ENCODE measurements at regions not wholly inside any gene's neighbourhood (a gene's known extent, or its start where the extent isn't known, plus 50 kb on each side); places are given as distances from the start of the nearest gene placed in this dataset.
"Not testable (repeated sequence)": the region's sequence is repeated elsewhere in the genome, so short reads cannot be mapped to it uniquely, and the experiment has no call there.

- H3K9me3 Mint-ChIP-seq = no peaks in the 10 kb centered on the region
- no peaks in the 10 kb centered on the region for H3K36me3 Mint-ChIP-seq (ENCODE audit: low read depth)
- no peak overlapping the region for H3K27ac Mint-ChIP-seq
- H3K4me3 Mint-ChIP-seq = no peak overlapping the region
- DNase-seq = no peak
- H3K4me1 Mint-ChIP-seq (ENCODE audit: low read depth) = no peaks in the 10 kb centered on the region
- peaks cover 22% of the 10 kb centered on the region for H3K27me3 Mint-ChIP-seq
These were observed 305.7 kb upstream of the USP24 start for GRCh38 chr1:55520861-55521260.

GRCh38 chr1:55519937-55520683 is 304.9 kb upstream of the USP24 start:
- H3K27me3 Mint-ChIP-seq = peaks cover 23% of the 10 kb centered on the region
- no peak overlapping the region for H3K4me3 Mint-ChIP-seq
- DNase-seq = no peak
- no peaks in the 10 kb centered on the region for H3K36me3 Mint-ChIP-seq (ENCODE audit: low read depth)
- no peak overlapping the region for H3K27ac Mint-ChIP-seq
- H3K9me3 Mint-ChIP-seq = no peaks in the 10 kb centered on the region
- H3K4me1 Mint-ChIP-seq (ENCODE audit: low read depth) = no peaks in the 10 kb centered on the region

- Mint-ChIP-seq H3K27me3 (peaks cover 25% of the 10 kb centered on the region), H3K9me3 (no peaks in the 10 kb centered on the region), H3K4me3 (no peak overlapping the region), H3K36me3 (ENCODE audit: low read depth) (no peaks in the 10 kb centered on the region), H3K4me1 (ENCODE audit: low read depth) (no peaks in the 10 kb centered on the region), H3K27ac (no peak overlapping the region)
- no peak for DNase-seq
These were observed 304.1 kb upstream of the USP24 start for GRCh38 chr1:55519276-55519675.

GRCh38 chr1:55517036-55517435 is 301.9 kb upstream of the USP24 start:
- no peaks in the 10 kb centered on the region for H3K4me1 Mint-ChIP-seq (ENCODE audit: low read depth)
- no peaks in the 10 kb centered on the region for H3K9me3 Mint-ChIP-seq
- H3K27me3 Mint-ChIP-seq = peaks cover 25% of the 10 kb centered on the region

GRCh38 chr1:55514571-55514970 is 299.4 kb upstream of the USP24 start:
- not testable (repeated sequence) for H3K4me1 Mint-ChIP-seq (ENCODE audit: low read depth); H3K9me3 Mint-ChIP-seq; H3K27ac Mint-ChIP-seq; H3K36me3 Mint-ChIP-seq (ENCODE audit: low read depth); H3K4me3 Mint-ChIP-seq; DNase-seq
- H3K27me3 Mint-ChIP-seq = peaks cover 30% of the 10 kb centered on the region

More at GRCh38 chr1:55517036-55517435, 301.9 kb upstream of the USP24 start:
- no peak for DNase-seq
- Mint-ChIP-seq H3K27ac (no peak overlapping the region), H3K36me3 (ENCODE audit: low read depth) (no peaks in the 10 kb centered on the region), H3K4me3 (no peak overlapping the region)

GRCh38 chr1:55512466-55512865 is 297.3 kb upstream of the USP24 start:
- H3K36me3 Mint-ChIP-seq (ENCODE audit: low read depth) = no peaks in the 10 kb centered on the region
- DNase-seq = no peak
- no peak overlapping the region for H3K4me3 Mint-ChIP-seq
- no peak overlapping the region for H3K27ac Mint-ChIP-seq
- no peaks in the 10 kb centered on the region for H3K4me1 Mint-ChIP-seq (ENCODE audit: low read depth)
- no peaks in the 10 kb centered on the region for H3K9me3 Mint-ChIP-seq
- H3K27me3 Mint-ChIP-seq = peaks cover 34% of the 10 kb centered on the region

- DNase-seq = no peak
- Mint-ChIP-seq H3K4me3 (no peak overlapping the region), H3K4me1 (ENCODE audit: low read depth) (no peaks in the 10 kb centered on the region), H3K36me3 (ENCODE audit: low read depth) (no peaks in the 10 kb centered on the region), H3K27me3 (peaks cover 38% of the 10 kb centered on the region), H3K27ac (no peak overlapping the region), H3K9me3 (no peaks in the 10 kb centered on the region)
These were observed 292.4 kb upstream of the USP24 start for GRCh38 chr1:55507578-55507931.

DNA sequence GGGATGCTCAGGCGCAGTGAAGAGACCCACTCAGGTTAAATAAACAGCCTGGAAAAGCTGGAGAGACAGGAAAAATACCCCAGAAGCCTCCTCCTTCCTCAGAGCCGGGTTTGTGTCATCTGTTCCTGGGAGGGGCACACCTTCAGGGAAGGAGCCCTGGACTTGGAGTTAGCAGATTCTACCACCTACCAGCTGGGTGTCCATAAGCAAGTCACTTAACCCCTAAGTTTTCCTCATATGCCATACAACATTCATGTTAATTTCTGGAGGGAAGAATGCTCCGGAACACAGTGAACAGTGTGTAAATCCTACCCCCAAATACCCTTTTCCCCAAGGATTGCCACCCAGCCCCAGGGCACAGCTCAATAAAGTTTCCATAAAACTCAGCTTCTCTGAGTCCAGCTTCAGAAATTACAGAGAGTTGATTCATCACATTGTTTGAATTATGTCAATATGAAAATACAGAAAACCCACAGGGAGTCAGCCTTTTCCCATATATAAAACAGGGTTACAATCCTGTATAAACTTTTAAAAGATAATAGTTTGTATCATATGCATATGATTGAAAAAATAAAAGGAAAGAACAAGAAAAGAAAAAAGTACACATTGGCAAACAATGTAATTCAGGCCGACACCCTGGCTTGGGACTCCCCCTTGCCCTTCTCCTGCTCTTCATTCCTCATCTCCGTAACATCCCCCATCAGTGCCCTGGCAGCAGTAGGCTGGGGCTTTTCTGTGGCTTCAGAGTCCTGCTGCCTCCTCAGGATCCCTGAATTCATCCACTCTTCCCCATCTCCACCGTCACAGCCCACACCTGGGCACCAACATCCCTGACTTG is 291.8 kb upstream of the USP24 start:
- H3K9me3 Mint-ChIP-seq = no peaks in the 10 kb centered on the region
- peaks cover 38% of the 10 kb centered on the region for H3K27me3 Mint-ChIP-seq
- H3K36me3 Mint-ChIP-seq (ENCODE audit: low read depth) = no peaks in the 10 kb centered on the region
- no peak overlapping the region for H3K4me3 Mint-ChIP-seq
- no peak overlapping the region for H3K27ac Mint-ChIP-seq
- no peaks in the 10 kb centered on the region for H3K4me1 Mint-ChIP-seq (ENCODE audit: low read depth)
- no peak for DNase-seq

GRCh38 chr1:55505326-55505725 is 290.2 kb upstream of the USP24 start:
- no peaks in the 10 kb centered on the region for H3K4me1 Mint-ChIP-seq (ENCODE audit: low read depth)
- H3K36me3 Mint-ChIP-seq (ENCODE audit: low read depth) = no peaks in the 10 kb centered on the region
- peaks cover 39% of the 10 kb centered on the region for H3K27me3 Mint-ChIP-seq

DNA sequence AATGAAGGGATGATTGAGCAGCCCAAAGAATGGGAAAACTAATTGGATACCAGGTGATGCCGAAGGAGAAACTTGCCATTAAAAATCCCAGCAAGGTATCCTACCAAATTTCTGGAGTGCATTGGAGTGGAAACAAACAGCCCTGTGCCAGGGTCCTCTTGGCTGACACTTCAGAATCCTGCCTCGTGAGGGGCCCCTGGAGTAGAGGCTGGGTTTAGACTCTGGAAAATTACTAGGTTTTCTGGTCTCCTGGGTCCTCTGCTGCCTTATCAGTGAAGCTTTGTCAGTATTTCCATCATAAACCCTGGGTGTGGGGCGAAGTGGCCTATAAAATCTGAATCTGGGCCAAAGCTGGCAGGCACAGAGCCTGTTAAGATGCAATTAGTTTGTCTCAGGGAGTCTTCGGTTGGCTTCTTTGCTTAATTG is 289.2 kb upstream of the USP24 start:
- Mint-ChIP-seq H3K4me3 (no peak overlapping the region), H3K4me1 (ENCODE audit: low read depth) (no peaks in the 10 kb centered on the region), H3K9me3 (no peaks in the 10 kb centered on the region), H3K27ac (no peak overlapping the region), H3K27me3 (peaks cover 41% of the 10 kb centered on the region), H3K36me3 (ENCODE audit: low read depth) (no peaks in the 10 kb centered on the region)
- DNase-seq = no peak

More at GRCh38 chr1:55505326-55505725, 290.2 kb upstream of the USP24 start:
- H3K9me3 Mint-ChIP-seq = no peaks in the 10 kb centered on the region
- no peak overlapping the region for H3K4me3 Mint-ChIP-seq
- no peak for DNase-seq
- no peak overlapping the region for H3K27ac Mint-ChIP-seq

DNA sequence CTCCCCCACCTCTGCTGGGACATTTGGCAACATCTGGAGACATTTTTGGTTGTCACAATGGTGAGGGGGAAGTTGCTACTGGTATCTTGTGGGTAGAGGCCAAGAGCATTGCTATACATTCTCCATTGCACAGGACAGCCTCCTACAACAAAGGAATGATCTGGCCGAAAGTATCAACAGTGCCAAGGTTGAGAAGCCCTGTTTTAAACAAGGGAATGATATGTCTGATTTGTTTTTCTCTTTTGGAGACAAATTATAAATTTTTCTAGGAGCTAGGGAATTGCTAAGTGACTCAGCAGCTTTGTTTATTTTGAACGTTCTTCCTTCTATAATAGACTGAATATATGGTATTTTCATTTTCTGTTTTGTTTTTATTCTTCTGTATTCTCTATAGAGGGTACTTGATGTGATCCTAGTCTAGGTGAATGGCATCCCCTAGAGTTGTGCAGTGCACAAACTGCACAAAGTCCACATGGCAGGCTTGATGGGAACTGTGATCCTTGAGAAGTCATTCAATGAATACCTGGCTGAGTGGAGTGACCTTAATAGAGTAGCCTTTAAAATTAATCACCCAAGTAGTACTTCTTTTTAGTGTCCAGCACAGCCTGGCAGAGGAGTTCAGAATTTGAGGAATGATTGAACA is 288.6 kb upstream of the USP24 start:
- Mint-ChIP-seq H3K4me1 (ENCODE audit: low read depth) (no peaks in the 10 kb centered on the region), H3K9me3 (no peaks in the 10 kb centered on the region), H3K27ac (no peak overlapping the region), H3K4me3 (no peak overlapping the region), H3K36me3 (ENCODE audit: low read depth) (no peaks in the 10 kb centered on the region), H3K27me3 (peaks cover 46% of the 10 kb centered on the region)
- DNase-seq = no peak

GRCh38 chr1:55500601-55501000 is 285.4 kb upstream of the USP24 start:
- H3K9me3 Mint-ChIP-seq = no peaks in the 10 kb centered on the region
- no peak overlapping the region for H3K27ac Mint-ChIP-seq
- H3K36me3 Mint-ChIP-seq (ENCODE audit: low read depth) = no peaks in the 10 kb centered on the region
- no peak overlapping the region for H3K4me3 Mint-ChIP-seq
- H3K27me3 Mint-ChIP-seq = peaks cover 31% of the 10 kb centered on the region
- DNase-seq = no peak
- no peaks in the 10 kb centered on the region for H3K4me1 Mint-ChIP-seq (ENCODE audit: low read depth)

- no peaks in the 10 kb centered on the region for H3K4me1 Mint-ChIP-seq (ENCODE audit: low read depth)
- H3K27me3 Mint-ChIP-seq = peaks cover 3% of the 10 kb centered on the region
- H3K4me3 Mint-ChIP-seq = no peak overlapping the region
- H3K36me3 Mint-ChIP-seq (ENCODE audit: low read depth) = no peaks in the 10 kb centered on the region
- DNase-seq = no peak
- no peaks in the 10 kb centered on the region for H3K9me3 Mint-ChIP-seq
- H3K27ac Mint-ChIP-seq = no peak overlapping the region
These were observed 275.4 kb upstream of the USP24 start for GRCh38 chr1:55490547-55490946.

DNA sequence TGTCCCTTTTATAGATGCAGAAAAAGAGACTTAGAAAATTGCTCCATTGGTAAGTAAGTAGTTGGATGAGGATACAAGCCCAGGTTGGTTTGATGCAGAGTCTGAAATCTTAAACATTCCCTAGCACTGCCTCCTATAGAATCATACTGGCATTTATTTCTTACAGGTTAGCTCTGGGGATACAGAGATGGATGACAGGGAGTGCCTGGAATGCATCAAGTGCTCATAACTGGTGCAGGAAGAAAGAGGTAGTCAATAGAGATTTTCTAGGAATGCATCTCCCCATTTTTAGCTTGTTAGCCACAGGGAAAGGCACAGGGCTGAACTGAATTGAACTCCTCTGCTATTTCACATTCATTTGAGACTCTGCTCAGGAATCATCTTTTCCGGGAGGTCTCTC is 269.0 kb upstream of the USP24 start:
- Mint-ChIP-seq H3K36me3 (ENCODE audit: low read depth) (no peaks in the 10 kb centered on the region), H3K27ac (no peak overlapping the region), H3K9me3 (no peaks in the 10 kb centered on the region), H3K27me3 (no peaks in the 10 kb centered on the region), H3K4me1 (ENCODE audit: low read depth) (no peaks in the 10 kb centered on the region), H3K4me3 (no peak overlapping the region)
- DNase-seq = no peak

DNA sequence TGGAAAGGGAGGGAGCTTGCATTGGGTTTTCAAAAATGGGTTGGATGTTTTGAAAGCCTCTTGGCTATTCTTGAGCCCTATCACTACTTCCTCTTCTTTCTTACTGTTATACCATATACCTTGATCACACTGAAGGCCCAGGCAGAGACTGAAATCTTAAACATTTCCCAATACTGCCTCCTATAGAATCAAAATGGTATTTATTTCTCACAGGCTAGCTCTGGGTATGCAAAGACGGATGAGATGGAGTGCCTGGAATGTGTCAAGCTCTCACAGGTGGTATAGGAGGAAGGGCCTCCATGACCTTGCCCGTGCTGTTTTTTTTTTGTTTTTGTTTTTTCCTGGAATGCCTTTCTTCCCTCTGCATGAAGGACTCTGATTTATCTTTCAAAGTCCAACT is 268.4 kb upstream of the USP24 start:
- Mint-ChIP-seq H3K36me3 (ENCODE audit: low read depth) (no peaks in the 10 kb centered on the region), H3K27me3 (no peaks in the 10 kb centered on the region), H3K9me3 (no peaks in the 10 kb centered on the region), H3K4me3 (no peak overlapping the region), H3K4me1 (ENCODE audit: low read depth) (no peaks in the 10 kb centered on the region), H3K27ac (no peak overlapping the region)
- no peak for DNase-seq

Data from activated T-cell treated with anti-CD3 and anti-CD28 coated beads, Interleukin-2, amount 50 U/mL, for 24 hours (primary cell).